ENCODE measurements at regions not wholly inside any gene's neighbourhood (a gene's known extent, or its start where the extent isn't known, plus 50 kb on each side); places are given as distances from the start of the nearest gene placed in this dataset.

DNA sequence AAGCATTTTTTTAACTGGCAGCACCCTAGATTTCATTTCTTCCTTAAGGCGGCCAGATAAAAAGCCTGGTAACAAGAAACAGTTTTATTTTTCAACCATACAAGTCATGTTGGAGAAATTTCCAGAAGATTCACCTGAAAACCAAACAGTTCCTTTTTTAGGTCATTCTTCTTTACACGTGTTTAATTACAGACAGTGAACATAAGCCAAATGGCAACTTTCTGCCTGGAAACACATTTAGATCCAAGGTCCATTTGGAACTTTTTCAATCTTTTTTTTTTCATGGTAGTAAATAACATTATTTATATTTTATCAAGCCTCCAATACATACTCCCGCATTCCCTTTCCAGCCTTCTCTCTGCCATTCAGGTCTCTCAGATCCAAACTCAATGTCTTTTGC lies 886.1 kb upstream of the MIR17HG start:
- DNase-seq = no peak
- Mint-ChIP-seq H3K4me1 (ENCODE audit: low read depth, unreplicated experiment) (no peaks in the 10 kb centered on the region), H3K9me3 (ENCODE audit: unreplicated experiment) (no peaks in the 10 kb centered on the region), H3K27me3 (ENCODE audit: unreplicated experiment) (no peaks in the 10 kb centered on the region), H3K36me3 (ENCODE audit: unreplicated experiment) (no peaks in the 10 kb centered on the region), H3K4me3 (ENCODE audit: unreplicated experiment) (no peak overlapping the region), H3K27ac (ENCODE audit: unreplicated experiment) (no peak overlapping the region)
- TF ChIP-seq CTCF (IDR thresholded peaks at IDR 0.05; ENCODE audit: partially characterized antibody, unreplicated experiment) = no peak

DNA sequence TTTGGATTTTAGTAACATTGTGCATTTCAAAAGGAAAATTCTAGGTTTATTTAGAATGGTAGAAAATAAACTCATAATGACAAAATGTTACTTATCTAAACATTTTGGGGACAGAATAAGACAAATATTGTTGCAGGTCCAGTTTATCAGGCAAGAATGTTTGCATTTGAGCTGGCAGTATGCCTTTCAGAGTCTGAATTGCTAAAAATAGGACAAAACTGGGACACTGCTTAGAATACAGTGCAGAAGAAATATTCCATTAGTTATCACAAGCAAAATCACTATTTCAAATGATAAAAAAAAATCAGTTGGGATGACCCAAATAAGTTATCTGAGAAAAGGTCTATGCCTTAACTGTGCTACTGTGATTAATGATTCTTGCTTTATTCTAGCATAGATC lies 870.3 kb upstream of the MIR17HG start:
- no peak for DNase-seq
- H3K36me3 Mint-ChIP-seq (ENCODE audit: unreplicated experiment) = no peaks in the 10 kb centered on the region
- H3K27me3 Mint-ChIP-seq (ENCODE audit: unreplicated experiment) = no peaks in the 10 kb centered on the region
- H3K27ac Mint-ChIP-seq (ENCODE audit: unreplicated experiment) = no peak overlapping the region
- H3K9me3 Mint-ChIP-seq (ENCODE audit: unreplicated experiment) = no peaks in the 10 kb centered on the region
- no peaks in the 10 kb centered on the region for H3K4me1 Mint-ChIP-seq (ENCODE audit: low read depth, unreplicated experiment)
- no peak for TF ChIP-seq CTCF (IDR thresholded peaks at IDR 0.05; ENCODE audit: partially characterized antibody, unreplicated experiment)
- no peak overlapping the region for H3K4me3 Mint-ChIP-seq (ENCODE audit: unreplicated experiment)

DNA sequence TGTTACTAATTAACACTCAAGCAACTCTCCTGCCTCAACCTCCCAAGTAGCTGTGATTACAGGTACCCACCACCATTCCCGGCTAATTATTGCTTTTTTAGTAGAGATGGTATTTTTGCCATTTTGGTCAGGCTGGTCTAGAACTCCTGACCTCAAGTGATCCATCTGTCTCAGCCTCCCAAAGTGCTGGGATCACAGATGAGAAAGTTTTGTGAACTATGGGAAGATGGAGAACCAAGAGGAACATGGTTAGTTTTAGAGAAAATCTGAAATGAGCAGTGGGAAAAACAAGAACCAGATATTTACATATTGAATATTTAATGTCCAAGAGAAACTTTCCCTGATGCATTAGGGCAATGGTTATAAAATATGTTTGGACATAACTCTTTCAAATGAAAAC lies 863.6 kb upstream of the MIR17HG start:
- Mint-ChIP-seq H3K9me3 (ENCODE audit: unreplicated experiment) (no peaks in the 10 kb centered on the region), H3K36me3 (ENCODE audit: unreplicated experiment) (no peaks in the 10 kb centered on the region), H3K27me3 (ENCODE audit: unreplicated experiment) (no peaks in the 10 kb centered on the region), H3K4me1 (ENCODE audit: low read depth, unreplicated experiment) (no peaks in the 10 kb centered on the region), H3K27ac (ENCODE audit: unreplicated experiment) (no peak overlapping the region), H3K4me3 (ENCODE audit: unreplicated experiment) (no peak overlapping the region)
- TF ChIP-seq CTCF (IDR thresholded peaks at IDR 0.05; ENCODE audit: partially characterized antibody, unreplicated experiment) = no peak
- no peak for DNase-seq

DNA sequence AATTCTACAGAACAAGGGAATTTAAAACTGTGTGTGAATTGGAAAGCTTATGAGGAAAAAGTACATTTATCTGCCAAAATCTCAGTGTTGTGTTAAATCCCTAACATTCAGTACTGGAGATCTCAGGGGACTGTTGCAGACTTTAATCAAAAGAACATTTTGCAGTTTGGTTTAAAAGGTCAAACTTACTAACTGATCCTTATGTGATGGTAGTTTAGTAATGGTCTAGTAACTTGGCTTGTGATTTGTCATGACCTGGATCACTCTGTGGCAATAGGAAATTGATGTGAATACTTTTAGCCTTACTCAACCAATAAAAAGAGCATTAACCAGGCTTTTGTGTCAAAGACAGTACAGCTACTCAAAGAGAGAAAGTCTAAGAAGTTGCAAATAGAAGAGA lies 862.1 kb upstream of the MIR17HG start:
- no peak for TF ChIP-seq CTCF (IDR thresholded peaks at IDR 0.05; ENCODE audit: partially characterized antibody, unreplicated experiment)
- Mint-ChIP-seq H3K9me3 (ENCODE audit: unreplicated experiment) (no peaks in the 10 kb centered on the region), H3K27ac (ENCODE audit: unreplicated experiment) (no peak overlapping the region), H3K36me3 (ENCODE audit: unreplicated experiment) (no peaks in the 10 kb centered on the region), H3K4me3 (ENCODE audit: unreplicated experiment) (no peak overlapping the region), H3K4me1 (ENCODE audit: low read depth, unreplicated experiment) (no peaks in the 10 kb centered on the region), H3K27me3 (ENCODE audit: unreplicated experiment) (no peaks in the 10 kb centered on the region)
- DNase-seq = no peak

- Mint-ChIP-seq H3K9me3 (ENCODE audit: unreplicated experiment) (no peaks in the 10 kb centered on the region), H3K4me3 (ENCODE audit: unreplicated experiment) (no peak overlapping the region), H3K27ac (ENCODE audit: unreplicated experiment) (no peak overlapping the region), H3K4me1 (ENCODE audit: low read depth, unreplicated experiment) (no peaks in the 10 kb centered on the region), H3K27me3 (ENCODE audit: unreplicated experiment) (peaks cover 3% of the 10 kb centered on the region), H3K36me3 (ENCODE audit: unreplicated experiment) (no peaks in the 10 kb centered on the region)
- TF ChIP-seq CTCF (IDR thresholded peaks at IDR 0.05; ENCODE audit: partially characterized antibody, unreplicated experiment) = no peak
- DNase-seq = no peak
Observed at GRCh38 chr13:90492872-90493271, 854.6 kb upstream of the MIR17HG start.
